ENCODE measurements at regions not wholly inside any gene's neighbourhood (a gene's known extent, or its start where the extent isn't known, plus 50 kb on each side); places are given as distances from the start of the nearest gene placed in this dataset.

DNA sequence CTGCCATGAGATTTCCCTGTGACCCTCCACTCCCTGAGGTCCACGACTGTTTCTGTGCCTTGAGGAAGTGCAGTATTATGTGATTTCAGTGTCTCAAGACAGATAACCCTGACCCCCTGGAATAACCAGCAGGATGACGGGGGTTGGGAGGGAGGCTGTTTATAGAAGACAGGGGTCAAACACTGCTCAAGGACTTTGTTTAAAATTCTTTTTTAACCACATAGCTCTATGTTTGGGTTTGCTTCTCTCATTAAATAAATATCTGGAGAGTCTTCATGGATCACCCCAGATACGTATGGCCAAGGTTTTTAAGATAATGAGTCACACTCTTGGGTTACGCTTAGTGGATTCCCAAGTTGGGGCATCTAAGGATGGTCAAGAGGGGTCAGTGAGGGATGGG is 523.8 kb upstream of the TNP1 start:
- DNase-seq, result no peak

GRCh38 chr2:217382794-217383193 is 522.9 kb upstream of the TNP1 start:
- no peak for DNase-seq

DNA sequence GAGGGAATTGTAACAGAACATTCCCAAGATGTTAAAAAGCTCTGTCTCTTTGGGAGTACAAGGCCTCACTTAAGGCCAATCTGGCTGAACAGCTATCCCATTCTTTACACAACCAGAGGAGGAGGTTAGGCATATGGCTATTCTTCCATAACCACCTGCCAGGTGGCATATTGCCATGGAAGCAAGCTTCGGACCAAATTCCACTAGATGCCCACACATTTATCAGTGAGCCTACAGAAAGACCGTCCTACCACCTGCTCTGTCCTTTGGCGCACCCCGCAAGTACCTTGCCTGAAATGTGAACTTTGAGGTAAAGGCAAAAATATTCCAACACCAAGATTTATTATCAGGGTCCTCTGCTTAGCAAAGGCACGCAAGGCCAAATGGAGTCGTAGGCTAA is 519.9 kb upstream of the TNP1 start:
- DNase-seq, result no peak

GRCh38 chr2:217372794-217373193 is 512.9 kb upstream of the TNP1 start:
- DNase-seq, result no peak

GRCh38 chr2:217371781-217372213 is 511.9 kb upstream of the TNP1 start:
- DNase-seq, result peak in 28 of 56 donors; percentile 1 to 59 (median 20)

DNA sequence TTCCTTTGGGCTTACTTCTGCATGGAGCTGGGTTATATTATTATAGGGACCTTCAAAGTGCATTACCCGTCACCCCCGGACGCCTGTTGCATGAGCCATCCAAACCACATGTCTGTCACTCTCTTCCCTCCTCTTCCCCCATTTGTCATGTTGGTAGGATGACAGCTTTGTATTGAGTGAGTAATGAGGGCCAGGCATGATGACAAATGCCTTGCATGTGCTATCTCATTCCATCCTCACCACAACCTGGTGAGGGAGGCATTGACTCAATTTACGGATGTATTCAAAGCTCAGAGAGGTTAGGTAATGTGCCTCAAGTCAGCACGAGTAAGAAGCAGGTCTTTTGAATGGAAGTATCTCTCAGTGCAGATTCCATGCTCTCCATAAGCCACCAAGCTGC is 510.5 kb upstream of the TNP1 start:
- no peak for DNase-seq

DNA sequence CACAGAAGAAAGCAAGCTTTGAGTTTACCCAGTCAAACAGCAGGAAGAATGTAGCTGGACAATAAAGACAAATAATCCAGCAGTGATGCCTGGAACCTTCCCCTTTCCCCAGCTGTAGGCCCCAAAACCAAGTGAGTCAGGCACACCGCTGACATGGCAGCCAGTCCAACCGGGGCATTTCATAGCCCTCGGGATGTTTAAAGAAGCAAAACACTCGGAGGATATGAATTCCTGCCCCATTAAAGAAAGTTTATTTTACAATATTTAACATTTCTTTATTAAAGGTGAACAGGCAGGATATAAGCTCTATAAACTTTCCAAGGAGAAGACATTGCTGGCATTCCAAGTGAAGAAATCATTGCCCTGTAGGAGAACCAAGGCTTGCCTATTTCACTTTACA is 507.6 kb upstream of the TNP1 start:
- no peak for DNase-seq

DNA sequence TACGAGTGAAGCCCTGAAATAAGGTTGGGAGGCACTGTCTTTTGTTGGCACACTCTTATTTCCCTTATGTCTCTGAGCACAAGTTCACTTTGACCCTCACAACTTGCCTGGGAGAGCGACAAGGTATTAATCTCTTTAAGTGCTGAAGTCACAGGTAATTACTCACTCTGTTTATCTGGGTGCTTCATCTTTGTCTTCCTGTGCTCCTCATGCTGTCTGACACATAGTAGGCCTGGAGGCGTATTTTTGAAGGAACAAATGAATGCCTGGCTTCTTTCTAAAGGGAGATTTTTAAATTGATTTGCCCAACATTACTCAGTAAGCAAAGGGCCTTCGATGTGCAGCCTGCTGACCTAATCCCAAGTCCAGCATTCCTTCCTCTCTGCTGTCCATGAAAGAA is 507.1 kb upstream of the TNP1 start:
- no peak for DNase-seq

DNA sequence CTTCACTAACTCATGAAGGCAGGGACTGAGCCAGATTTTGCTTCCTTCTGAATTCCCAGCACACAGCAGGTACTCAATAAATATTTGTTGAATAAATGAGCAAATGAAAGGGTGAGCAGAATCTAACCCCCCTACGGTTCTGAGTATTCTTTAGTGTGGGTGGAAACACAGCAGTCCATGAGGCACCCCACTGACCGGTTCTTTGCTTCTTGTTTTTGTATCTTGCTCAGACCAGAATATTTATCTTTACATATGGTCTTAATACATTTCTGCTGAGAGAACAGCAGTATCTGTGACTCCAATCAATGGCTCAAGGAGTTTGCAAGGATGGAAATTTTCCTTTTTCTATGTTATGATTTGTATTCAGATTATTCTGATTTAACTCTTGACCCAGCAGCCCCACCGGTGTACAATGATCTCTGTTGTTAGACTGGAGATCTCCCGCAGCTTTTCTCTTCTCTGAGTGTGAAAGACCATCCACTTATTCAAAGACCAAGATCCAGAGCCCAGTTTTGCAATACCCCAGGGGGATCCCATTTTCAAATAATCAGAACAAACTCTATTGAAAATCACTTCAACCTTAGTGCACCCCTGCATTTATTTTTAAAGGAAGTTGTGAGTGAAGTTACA is 506.5 kb upstream of the TNP1 start:
- no peak for DNase-seq

- no peak for DNase-seq
These were observed 505.8 kb upstream of the TNP1 start for GRCh38 chr2:217365656-217366055.

- DNase-seq, result no peak
These were observed 504.4 kb upstream of the TNP1 start for GRCh38 chr2:217364224-217364623.

- no peak for DNase-seq
These were observed 503.6 kb upstream of the TNP1 start for GRCh38 chr2:217363470-217363869.

DNA sequence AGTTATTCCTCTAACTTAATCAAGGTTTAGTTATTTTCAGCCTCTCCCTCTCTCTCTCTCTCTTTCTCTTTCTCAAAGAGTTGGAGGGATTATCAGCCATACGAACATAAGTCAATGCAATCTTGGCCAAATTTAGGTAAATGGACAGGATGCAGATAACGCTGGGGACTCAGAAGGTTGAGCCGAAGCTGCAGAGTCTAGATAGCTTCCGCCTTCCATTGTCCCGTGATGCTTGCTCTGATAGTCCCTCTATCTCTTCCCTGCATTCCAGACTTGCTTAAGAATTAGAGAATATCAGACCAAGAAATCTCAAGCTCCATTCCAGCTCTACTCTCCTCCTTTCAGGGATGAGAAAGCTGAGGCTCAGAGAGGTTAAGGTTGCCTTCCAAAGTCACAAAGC is 502.8 kb upstream of the TNP1 start:
- no peak for DNase-seq

DNA sequence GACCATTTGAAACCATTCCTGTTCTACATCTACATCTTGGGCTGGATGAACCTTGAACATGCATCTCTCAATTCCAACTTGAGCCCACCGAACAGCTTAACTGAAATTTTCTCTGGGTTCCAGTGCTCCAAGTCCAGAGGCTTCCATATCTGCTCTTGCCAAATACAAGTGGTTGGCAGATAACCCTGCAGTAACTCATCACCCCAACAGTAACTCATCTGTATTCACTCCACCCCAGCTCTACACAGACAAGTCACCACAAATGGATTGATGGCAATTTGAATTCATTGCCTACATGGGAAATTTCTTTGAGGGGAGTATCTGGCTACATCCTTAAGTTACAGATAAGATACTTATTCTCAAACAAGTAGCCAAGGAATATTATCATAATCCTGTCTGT is 502.4 kb upstream of the TNP1 start:
- no peak for DNase-seq

- DNase-seq, result no peak
These were observed 501.6 kb upstream of the TNP1 start for GRCh38 chr2:217361483-217361880.

DNA sequence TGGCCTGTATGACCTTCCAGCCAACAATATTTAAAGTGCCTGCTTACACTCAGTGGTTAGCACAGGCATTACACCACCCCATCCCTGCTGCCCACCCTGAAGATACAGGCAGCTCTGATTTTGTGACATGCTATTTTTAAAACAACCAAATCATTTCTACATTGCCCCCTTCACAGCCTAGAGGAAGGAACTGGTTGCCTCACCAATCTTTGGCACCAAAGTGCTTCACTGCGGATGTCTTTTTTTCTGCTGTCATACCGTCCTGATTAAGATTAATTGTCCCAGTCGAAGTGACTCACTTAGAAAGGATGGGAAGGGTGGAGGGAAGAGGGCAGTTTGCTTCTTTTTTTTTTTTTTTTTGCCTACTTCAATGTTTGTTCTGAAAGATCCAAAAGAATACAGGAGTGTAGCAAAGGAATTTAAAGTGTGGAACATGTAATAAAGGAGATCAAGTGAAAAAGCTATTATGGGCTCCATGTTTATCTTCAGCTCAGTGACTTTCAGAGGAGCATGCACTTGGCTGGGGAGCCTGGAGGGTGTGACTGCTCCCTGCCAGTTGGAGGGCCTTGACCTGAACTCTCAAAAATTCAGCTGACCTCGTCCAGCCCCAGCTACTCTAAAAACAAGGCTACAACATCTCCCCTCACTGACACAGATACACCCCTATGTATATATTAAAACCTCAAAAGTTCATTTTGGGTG is 501.1 kb upstream of the TNP1 start:
- DNase-seq, result no peak

DNA sequence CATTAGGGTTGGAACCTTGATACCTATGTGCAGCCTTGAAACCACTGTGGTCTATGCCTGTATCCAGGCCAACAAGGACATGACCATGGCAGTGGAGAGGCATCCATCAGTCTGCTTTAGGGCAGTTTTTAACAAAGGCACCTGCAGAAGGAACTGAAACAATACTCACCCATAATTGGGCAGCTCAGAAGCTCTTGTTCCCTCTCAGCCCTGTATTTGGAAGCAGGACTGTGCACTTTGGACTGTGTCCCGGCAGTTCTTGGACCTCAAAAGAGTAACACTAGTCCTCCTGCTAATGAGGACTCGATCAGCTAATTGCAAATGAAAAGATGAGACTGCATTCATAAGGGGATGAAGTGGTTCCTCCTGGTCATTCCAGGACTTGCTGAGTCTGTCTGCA is 500.2 kb upstream of the TNP1 start:
- DNase-seq, result peak in 14 of 56 donors; percentile 4 to 42 (median 17)

- DNase-seq, result no peak
These were observed 498.2 kb upstream of the TNP1 start for GRCh38 chr2:217357886-217358620.

- DNase-seq, result peak in 51 of 56 donors; percentile 6 to 80 (median 36)
These were observed 496.9 kb upstream of the TNP1 start for GRCh38 chr2:217356781-217357180.

- no peak for DNase-seq
These were observed 496.3 kb upstream of the TNP1 start for GRCh38 chr2:217356142-217356541.

GRCh38 chr2:217353591-217353990 is 493.7 kb upstream of the TNP1 start:
- no peak for DNase-seq

- no peak for DNase-seq
These were observed 491.5 kb upstream of the TNP1 start for GRCh38 chr2:217351378-217351777.

DNA sequence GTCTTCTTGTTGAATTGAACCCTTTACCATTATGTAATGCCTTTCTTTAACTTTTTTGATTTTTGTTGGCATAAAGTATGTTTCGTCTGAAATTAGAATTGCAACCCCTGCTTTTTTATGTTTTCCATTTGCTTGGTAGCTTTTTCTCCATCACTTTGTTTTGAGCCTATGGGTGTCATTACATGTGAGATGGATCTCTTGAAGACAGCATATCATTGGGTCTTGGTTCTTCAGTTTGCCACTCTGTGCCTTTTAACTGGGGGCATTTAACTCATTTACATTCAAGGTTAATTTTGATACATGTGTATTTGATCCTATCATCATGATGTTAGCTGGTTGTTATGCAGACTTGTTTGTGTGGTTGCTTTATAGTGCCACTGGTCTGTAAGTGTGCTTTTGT is 489.4 kb upstream of the TNP1 start:
- no peak for DNase-seq

All from nucleus accumbens (tissue), 56 donors.